ENCODE measurements at regions not wholly inside any gene's neighbourhood (a gene's known extent, or its start where the extent isn't known, plus 50 kb on each side); places are given as distances from the start of the nearest gene placed in this dataset.

GRCh38 chr4:14047840-14048239 lies 420.3 kb upstream of the BOD1L1 start:
- Histone ChIP-seq H3K9me3 (ENCODE audit: insufficient read depth in 2 of 2, low read depth in 1 of 2, low read length in 1 of 2) (no peaks in the 10 kb centered on the region), H3K4me3 (ENCODE audit: extremely low read depth in 1 of 4, insufficient read depth in 2 of 4, low read depth in 3 of 4, low read length in 4 of 4) (no peak overlapping the region), H3K36me3 (ENCODE audit: control insufficient read depth in 2 of 4, insufficient read depth in 4 of 4, low read length in 3 of 4) (no peaks in the 10 kb centered on the region), H3K27ac (ENCODE audit: low read depth, low read length) (no peak overlapping the region), H3K27me3 (replicated peaks in 1 of 4; ENCODE audit: control insufficient read depth in 3 of 4, extremely low read depth in 1 of 4, insufficient read depth in 3 of 4, low read length in 3 of 4) (peaks cover 0 to 1% (median 0%) of the 10 kb centered on the region in 4 experiments; a peak in 1 of 7 replicates), H2AFZ (ENCODE audit: low read length) (no peak overlapping the region), H2BK15ac (ENCODE audit: low read length) (no peak overlapping the region), H2BK20ac (ENCODE audit: low read length) (no peak overlapping the region), H3K79me2 (ENCODE audit: control insufficient read depth in 1 of 2, insufficient read depth in 2 of 2, low read length in 2 of 2) (no peaks in the 10 kb centered on the region), H3K4ac (replicated peaks; ENCODE audit: insufficient read length, low read depth, low read length) (no peak overlapping the region), H3K23me2 (ENCODE audit: low read depth, low read length) (no peaks in the 10 kb centered on the region), H4K8ac (ENCODE audit: extremely low read depth, insufficient read depth, low read length) (no peak overlapping the region), H4K5ac (ENCODE audit: insufficient read length, low read depth, low read length) (no peak overlapping the region), H2BK12ac (ENCODE audit: low read depth, low read length) (no peak overlapping the region), H3K9ac (replicated peaks in 1 of 4; ENCODE audit: extremely low read depth in 1 of 4, low read depth in 3 of 4, low read length in 3 of 4) (no peak overlapping the region), H3K4me2 (ENCODE audit: insufficient read depth in 1 of 2, low read depth in 2 of 2, low read length in 2 of 2) (no peak overlapping the region), H3K79me1 (ENCODE audit: low read depth, low read length) (no peaks in the 10 kb centered on the region), H3K4me1 (replicated peaks in 1 of 4; ENCODE audit: control insufficient read depth in 3 of 4, insufficient read depth in 4 of 4, low read length in 3 of 4) (no peaks in the 10 kb centered on the region), H2AK5ac (ENCODE audit: low read depth, low read length) (no peak overlapping the region), H2BK120ac (replicated peaks; ENCODE audit: low read depth, low read length) (no peak overlapping the region), H4K91ac (replicated peaks; ENCODE audit: insufficient read length, low read length) (no peak overlapping the region), H3K23ac (ENCODE audit: insufficient read length) (no peak overlapping the region), H3K14ac (ENCODE audit: insufficient read length) (no peak overlapping the region), H4K20me1 (replicated peaks in 1 of 2; ENCODE audit: control insufficient read depth in 1 of 2, insufficient read depth in 2 of 2, low read length in 2 of 2) (no peaks in the 10 kb centered on the region), H2BK5ac (ENCODE audit: low read depth, low read length) (no peak overlapping the region), H3K18ac (ENCODE audit: extremely low read depth, low read length) (no peak overlapping the region), H3K56ac (replicated peaks; ENCODE audit: insufficient read length, low read depth, low read length) (no peak overlapping the region)
- CTCF ChIA-PET (ENCODE audit: partially characterized antibody): interaction anchor here (1.3 kb wide), 1 partner anchor 10 kb away, joined by 4 read pairs; no protein-coding TSS in a partner anchor
- POLR2A ChIA-PET (ENCODE audit: partially characterized antibody): no interaction called here
- DNase-seq (ENCODE audit: low read depth in 1 of 2, low spot score in 2 of 2): no peak
- TF ChIP-seq BCL11A (IDR thresholded peaks at IDR 0.05; ENCODE audit: low read depth in 2 of 2, low read length in 2 of 2) (no peak), TAF1 (IDR thresholded peaks at IDR 0.05; ENCODE audit: low read depth, low read length) (no peak), ATF2 (IDR thresholded peaks at IDR 0.05; ENCODE audit: low read length) (no peak), E2F6 (IDR thresholded peaks at IDR 0.05) (no peak), RBBP5 (IDR thresholded peaks at IDR 0.05; ENCODE audit: borderline replicate concordance, low read depth, low read length) (no peak), SIN3A (conservative IDR thresholded peaks at IDR 0.05 in 1 of 2, IDR thresholded peaks at IDR 0.05 in 1 of 2; ENCODE audit: low read depth in 1 of 2, low read length in 2 of 2) (no peak), SIX5 (IDR thresholded peaks at IDR 0.05; ENCODE audit: low read depth, low read length) (no peak)
- no peak for FAIRE-seq
- WGBS, 2 experiments (ENCODE audit: extremely low coverage in 1 of 2, insufficient coverage in 1 of 2, insufficient read length in 1 of 2, insufficient replicate concordance in 2 of 2, low coverage in 1 of 2, low lambda C conversion rate in 2 of 2, missing lambda C conversion rate in 1 of 2): 100% methylated on average over 1 of the region's 1 CpG; no CpG with 5 or more reads in 1 of the 2 experiments

Measured in H1 (cell line).